B cell (primary cell): ENCODE measurements at regions not wholly inside any gene's neighbourhood (a gene's known extent, or its start where the extent isn't known, plus 50 kb on each side); places are given as distances from the start of the nearest gene placed in this dataset.
"Not testable (repeated sequence)": the region's sequence is repeated elsewhere in the genome, so short reads cannot be mapped to it uniquely, and the experiment has no call there.

Experiments used
- ATAC-seq: fragments of 200-7000 bp; cut with Tn5 transposase; one replicate; pipeline ENCODE4 v1.10.0; 2021; ENCODE audit warnings: low read depth, mild to moderate bottlenecking, moderate number of reproducible peaks, moderate library complexity
- CTCF ChIA-PET: fragments of 350-600 bp; sonication (Branson Sonifier 250); formaldehyde crosslinking; loops from one replicate; lab custom pipeline; 2021; ENCODE audit warnings: antibody characterized with exemption, inconsistent platforms; lab: Charles Lee
- POLR2A ChIA-PET: fragments of 350-600 bp; sonication (Branson Sonifier 250); formaldehyde crosslinking; loops from one replicate; lab custom pipeline; 2021; ENCODE audit warnings: antibody characterized with exemption; lab: Charles Lee
- DNase-seq: peaks from one replicate; pipeline ENCODE4 v3.0.0; 2013
- H2AFZ ChIP-seq: 2 replicates; pipeline ENCODE4 v1.6.1; 2012; ENCODE audit warnings: mild to moderate bottlenecking, low read depth, low read length; ENCODE audit not compliant: insufficient read depth, poor library complexity, severe bottlenecking
- H3K27ac ChIP-seq, 2 donors: 1 replicate in 1 of 2; 2 replicates in 1 of 2; pipeline ENCODE4 v1.5.1; 2012 to 2013; ENCODE audit warnings: low read length in 2 of 2, mild to moderate bottlenecking in 2 of 2, moderate library complexity in 1 of 2
- H3K27me3 ChIP-seq, 4 experiments: fragments of 200-600 bp in 1 of 4; sonication (generic) in 1 of 4; replicated peaks in 1 of 4; 1 replicate in 2 of 4; 2 replicates in 2 of 4; pipeline versions ENCODE4 v1.6.1 to v1.7.0; 2013 to 2016; ENCODE audit warnings: low read length in 3 of 4, mild to moderate bottlenecking in 2 of 4, mixed read lengths in 1 of 4, moderate library complexity in 1 of 4; ENCODE audit not compliant: insufficient read depth in 4 of 4, control insufficient read depth in 3 of 4; ENCODE audit errors: control extremely low read depth in 1 of 4
- H3K36me3 ChIP-seq, 2 experiments: replicated peaks in 1 of 2; 1 replicate in 1 of 2; 2 replicates in 1 of 2; pipeline versions ENCODE4 v1.6.1 to v1.7.1; 2013; ENCODE audit warnings: low read length in 1 of 2; ENCODE audit not compliant: insufficient read depth in 2 of 2, control insufficient read depth in 1 of 2; ENCODE audit errors: control extremely low read depth in 1 of 2, extremely low read depth in 1 of 2
- H3K4me1 ChIP-seq, 2 donors: fragments of 200-600 bp in 1 of 2; sonication (generic) in 1 of 2; 1 replicate in 1 of 2; 2 replicates in 1 of 2; pipeline versions ENCODE4 v1.5.1 to v1.6.1; 2013 to 2017; ENCODE audit warnings: low read length in 2 of 2; ENCODE audit not compliant: control insufficient read depth in 2 of 2, insufficient read depth in 2 of 2
- H3K4me2 ChIP-seq: replicated peaks from 2 replicates; pipeline ENCODE3; 2012; ENCODE audit warnings: mild to moderate bottlenecking, low read depth, low read length; ENCODE audit not compliant: poor library complexity, severe bottlenecking
- H3K4me3 ChIP-seq, 5 experiments: fragments of 200-600 bp in 1 of 5; sonication (generic) in 1 of 5; 1 replicate in 3 of 5; 2 replicates in 2 of 5; pipeline versions ENCODE4 v1.5.1 to v1.7.0; 2011 to 2016; ENCODE audit warnings: low read length in 4 of 5, mild to moderate bottlenecking in 4 of 5, low read depth in 2 of 5, control low read depth in 1 of 5, moderate library complexity in 1 of 5; ENCODE audit not compliant: insufficient read depth in 1 of 5; ENCODE audit errors: control extremely low read depth in 1 of 5, extremely low read depth in 1 of 5
- H3K79me2 ChIP-seq: fragments of 200-600 bp; sonication (generic); one replicate; pipeline ENCODE4 v1.6.0; 2016; ENCODE audit warnings: low read length; ENCODE audit not compliant: control insufficient read depth, insufficient read depth
- H3K9ac ChIP-seq: fragments of 200-600 bp; sonication (generic); 2 replicates; pipeline ENCODE4 v1.6.1; 2017; ENCODE audit warnings: mild to moderate bottlenecking, low read length, moderate library complexity
- H3K9me3 ChIP-seq, 3 donors: one replicate each; pipeline versions ENCODE4 v1.6.1 to v1.7.1; 2013; ENCODE audit warnings: low read length in 2 of 3; ENCODE audit not compliant: control insufficient read depth in 2 of 3, insufficient read depth in 1 of 3; ENCODE audit errors: control extremely low read depth in 1 of 3
- H4K20me1 ChIP-seq: 2 replicates; pipeline ENCODE4 v1.6.0; 2012; ENCODE audit warnings: mild to moderate bottlenecking, low read length; ENCODE audit not compliant: insufficient read depth, control insufficient read depth, poor library complexity, severe bottlenecking
- H3K27ac Mint-ChIP-seq: one replicate; pipeline ENCODE4 v1.8.0; 2021; ENCODE audit warnings: mixed read lengths
- H3K27me3 Mint-ChIP-seq: one replicate; pipeline ENCODE4 v1.8.0; 2021; ENCODE audit warnings: mixed read lengths
- H3K4me1 Mint-ChIP-seq: one replicate; pipeline ENCODE4 v1.8.0; 2021; ENCODE audit warnings: mixed read lengths
- H3K4me3 Mint-ChIP-seq: one replicate; pipeline ENCODE4 v1.8.0; 2021; ENCODE audit warnings: mixed read lengths
- H3K9me3 Mint-ChIP-seq: one replicate; pipeline ENCODE4 v1.8.0; 2022; ENCODE audit warnings: mixed read lengths; ENCODE audit not compliant: insufficient read depth
- EZH2 ChIP-seq: IDR thresholded peaks from 2 replicates; pipeline ENCODE4 v1.6.1; 2012; ENCODE audit warnings: borderline replicate concordance, low read depth, mild to moderate bottlenecking, moderate library complexity, low read length; ENCODE audit not compliant: insufficient read depth, poor library complexity, severe bottlenecking
- WGBS: methylation state at CpG from one replicate; pipeline ENCODE4 v1.1.5; 2013; ENCODE audit warnings: missing lambda C conversion rate; ENCODE audit not compliant: insufficient coverage; 5-methylcytosine and 5-hydroxymethylcytosine counted together
- intact Hi-C: fragments of 100-400 bp; cut with micrococcal nuclease; formaldehyde crosslinking; loops from one replicate; pipeline ENCODE4 v1.10.0; 2022
- TF ChIP-seq, protein P1 (sequence below): fragments of 200-600 bp; IDR thresholded peaks from one replicate; pipeline ENCODE4 v1.8.0; 2022; ENCODE audit warnings: antibody characterized with exemption, mild to moderate bottlenecking

DNA sequence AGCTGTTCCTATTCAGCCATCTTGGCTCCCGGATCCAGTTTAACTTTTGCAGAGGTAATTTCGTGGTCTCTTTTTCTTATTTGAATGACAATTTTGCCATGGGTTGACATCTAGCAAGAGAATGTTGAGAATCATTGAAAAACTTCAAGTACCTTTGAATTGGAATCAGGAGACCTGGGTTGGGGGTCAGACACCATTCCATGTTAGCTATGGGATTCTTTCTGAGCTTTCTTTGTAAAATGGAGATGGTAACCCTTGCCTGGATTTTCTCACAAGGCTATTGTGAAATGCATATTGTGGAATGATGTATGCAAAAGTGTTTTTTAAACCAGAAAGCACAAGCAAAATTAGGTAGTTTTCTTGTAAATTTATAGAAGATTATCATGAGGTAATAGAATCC lies 79.1 kb upstream of the HAND2 start:
- Histone ChIP-seq H3K9ac (no peak overlapping the region), H3K4me1 (no peaks in the 10 kb centered on the region), H4K20me1 (no peaks in the 10 kb centered on the region), H3K9me3 (peaks cover 0 to 8% (median 1%) of the 10 kb centered on the region in 3 donors), H3K36me3 (no peaks in the 10 kb centered on the region), H3K27ac (no peak overlapping the region), H3K4me2 (no peak overlapping the region), H2AFZ (no peak overlapping the region), H3K27me3 (no peaks in the 10 kb centered on the region), H3K79me2 (no peaks in the 10 kb centered on the region), H3K4me3 (no peak overlapping the region)
- H3K27ac Mint-ChIP-seq = no peak overlapping the region
- no peak overlapping the region for H3K4me3 Mint-ChIP-seq
- H3K27me3 Mint-ChIP-seq = no peaks in the 10 kb centered on the region
- peaks cover 4% of the 10 kb centered on the region for H3K9me3 Mint-ChIP-seq
- no peak for TF ChIP-seq EZH2
- TF ChIP-seq, protein P1, sequence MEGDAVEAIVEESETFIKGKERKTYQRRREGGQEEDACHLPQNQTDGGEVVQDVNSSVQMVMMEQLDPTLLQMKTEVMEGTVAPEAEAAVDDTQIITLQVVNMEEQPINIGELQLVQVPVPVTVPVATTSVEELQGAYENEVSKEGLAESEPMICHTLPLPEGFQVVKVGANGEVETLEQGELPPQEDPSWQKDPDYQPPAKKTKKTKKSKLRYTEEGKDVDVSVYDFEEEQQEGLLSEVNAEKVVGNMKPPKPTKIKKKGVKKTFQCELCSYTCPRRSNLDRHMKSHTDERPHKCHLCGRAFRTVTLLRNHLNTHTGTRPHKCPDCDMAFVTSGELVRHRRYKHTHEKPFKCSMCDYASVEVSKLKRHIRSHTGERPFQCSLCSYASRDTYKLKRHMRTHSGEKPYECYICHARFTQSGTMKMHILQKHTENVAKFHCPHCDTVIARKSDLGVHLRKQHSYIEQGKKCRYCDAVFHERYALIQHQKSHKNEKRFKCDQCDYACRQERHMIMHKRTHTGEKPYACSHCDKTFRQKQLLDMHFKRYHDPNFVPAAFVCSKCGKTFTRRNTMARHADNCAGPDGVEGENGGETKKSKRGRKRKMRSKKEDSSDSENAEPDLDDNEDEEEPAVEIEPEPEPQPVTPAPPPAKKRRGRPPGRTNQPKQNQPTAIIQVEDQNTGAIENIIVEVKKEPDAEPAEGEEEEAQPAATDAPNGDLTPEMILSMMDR = no peak
- no peaks in the 10 kb centered on the region for H3K4me1 Mint-ChIP-seq
- CTCF ChIA-PET = no interaction called here
- POLR2A ChIA-PET = no interaction called here
- intact Hi-C loops = no loop called here
- DNase-seq = no peak
- ATAC-seq = no peak
- WGBS = 67% methylated on average over 2 of the region's 2 CpGs

DNA sequence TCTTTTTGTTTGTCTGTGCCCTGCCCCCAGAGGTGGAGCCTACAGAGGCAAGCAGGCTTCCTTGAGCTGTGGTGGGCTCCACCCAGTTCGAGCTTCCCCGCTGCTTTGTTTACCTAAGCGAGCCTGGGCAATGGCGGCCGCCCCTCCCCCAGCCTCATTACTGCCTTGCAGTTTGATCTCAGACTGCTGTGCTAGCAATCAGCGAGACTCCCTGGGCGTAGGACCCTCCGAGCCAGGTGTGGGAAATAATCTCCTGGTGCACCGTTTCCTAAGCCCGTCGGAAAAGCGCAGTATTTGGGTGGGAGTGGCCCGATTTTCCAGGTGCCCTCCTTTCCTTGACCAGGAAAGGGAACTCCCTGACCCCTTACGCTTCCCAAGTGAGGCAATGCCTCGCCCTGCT lies 78.6 kb upstream of the HAND2 start:
- H3K4me3 Mint-ChIP-seq, H2AFZ ChIP-seq, POLR2A ChIA-PET, H3K27me3 Mint-ChIP-seq, H3K79me2 ChIP-seq, H3K9me3 Mint-ChIP-seq, H3K4me1 Mint-ChIP-seq, H3K4me3 ChIP-seq, H3K4me2 ChIP-seq, H3K36me3 ChIP-seq, CTCF ChIA-PET, intact Hi-C loops, H3K27me3 ChIP-seq, H3K9ac ChIP-seq, DNase-seq, H4K20me1 ChIP-seq, H3K27ac ChIP-seq, H3K4me1 ChIP-seq, H3K9me3 ChIP-seq, ATAC-seq, H3K27ac Mint-ChIP-seq: not testable (repeated sequence)
- 68% methylated on average over 11 of the region's 15 CpGs for WGBS
